ENCODE measurements at regions not wholly inside any gene's neighbourhood (a gene's known extent, or its start where the extent isn't known, plus 50 kb on each side); places are given as distances from the start of the nearest gene placed in this dataset.

DNA sequence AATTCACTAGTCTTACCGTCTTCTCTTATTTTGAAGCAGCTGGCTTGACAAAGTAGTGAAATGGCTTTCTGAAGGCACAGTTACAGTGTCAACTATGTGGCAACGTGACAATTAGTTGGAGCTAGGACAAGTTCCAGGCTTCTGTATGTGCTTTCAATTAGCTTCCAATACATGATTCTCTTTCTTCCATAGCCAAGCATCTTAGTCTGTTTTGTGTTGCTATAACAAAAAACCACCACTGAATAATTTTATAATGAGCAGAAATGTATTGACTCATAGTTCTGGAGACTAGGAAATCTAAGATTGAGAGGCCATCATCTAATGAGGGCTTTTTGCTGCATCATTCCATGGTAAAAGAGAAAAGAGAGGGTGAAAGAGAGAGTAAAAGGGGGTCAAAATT is 365.1 kb upstream of the PLSCR5 start:
- no peak for TF ChIP-seq SIN3A (IDR thresholded peaks at IDR 0.05; ENCODE audit: borderline replicate concordance, insufficient read depth, low read length)
- no peak for TF ChIP-seq POLR2AphosphoS5 (IDR thresholded peaks at IDR 0.05; ENCODE audit: low read depth, low read length)

Measured in PFSK-1 (cell line).